ENCODE measurements at regions not wholly inside any gene's neighbourhood (a gene's known extent, or its start where the extent isn't known, plus 50 kb on each side); places are given as distances from the start of the nearest gene placed in this dataset.

DNA sequence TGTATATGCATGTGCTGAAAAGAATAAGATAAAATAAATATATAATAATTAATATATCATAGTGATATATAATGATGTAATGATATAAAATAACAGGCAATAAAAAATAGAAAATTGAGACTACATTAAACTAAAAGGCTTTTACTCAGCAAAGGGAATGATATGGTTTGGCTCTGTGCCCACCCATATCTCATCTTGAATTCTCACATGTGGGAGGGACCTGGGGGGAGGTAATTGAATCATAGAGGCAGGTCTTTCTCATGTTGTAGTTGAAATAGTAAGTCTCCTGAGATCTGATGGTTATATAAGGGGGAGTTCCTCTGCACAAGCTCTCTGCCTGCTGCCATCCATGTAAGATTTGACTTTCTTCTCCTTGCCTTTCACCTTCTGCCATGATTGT, 1550.9 kb upstream of the CDH6 start:
- TF ChIP-seq, protein P1, sequence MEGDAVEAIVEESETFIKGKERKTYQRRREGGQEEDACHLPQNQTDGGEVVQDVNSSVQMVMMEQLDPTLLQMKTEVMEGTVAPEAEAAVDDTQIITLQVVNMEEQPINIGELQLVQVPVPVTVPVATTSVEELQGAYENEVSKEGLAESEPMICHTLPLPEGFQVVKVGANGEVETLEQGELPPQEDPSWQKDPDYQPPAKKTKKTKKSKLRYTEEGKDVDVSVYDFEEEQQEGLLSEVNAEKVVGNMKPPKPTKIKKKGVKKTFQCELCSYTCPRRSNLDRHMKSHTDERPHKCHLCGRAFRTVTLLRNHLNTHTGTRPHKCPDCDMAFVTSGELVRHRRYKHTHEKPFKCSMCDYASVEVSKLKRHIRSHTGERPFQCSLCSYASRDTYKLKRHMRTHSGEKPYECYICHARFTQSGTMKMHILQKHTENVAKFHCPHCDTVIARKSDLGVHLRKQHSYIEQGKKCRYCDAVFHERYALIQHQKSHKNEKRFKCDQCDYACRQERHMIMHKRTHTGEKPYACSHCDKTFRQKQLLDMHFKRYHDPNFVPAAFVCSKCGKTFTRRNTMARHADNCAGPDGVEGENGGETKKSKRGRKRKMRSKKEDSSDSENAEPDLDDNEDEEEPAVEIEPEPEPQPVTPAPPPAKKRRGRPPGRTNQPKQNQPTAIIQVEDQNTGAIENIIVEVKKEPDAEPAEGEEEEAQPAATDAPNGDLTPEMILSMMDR (IDR thresholded peaks at IDR 0.05; ENCODE audit: extremely low read depth, insufficient read depth, missing control alignments) = no peak
- no peak for DNase-seq (ENCODE audit: low spot score)
- in situ Hi-C loops (cut with MboI; ENCODE audit: low pct_unique_long_range_greater_than_20kb, low sequenced_read_pairs, unreplicated experiment) = no loop called here

DNA sequence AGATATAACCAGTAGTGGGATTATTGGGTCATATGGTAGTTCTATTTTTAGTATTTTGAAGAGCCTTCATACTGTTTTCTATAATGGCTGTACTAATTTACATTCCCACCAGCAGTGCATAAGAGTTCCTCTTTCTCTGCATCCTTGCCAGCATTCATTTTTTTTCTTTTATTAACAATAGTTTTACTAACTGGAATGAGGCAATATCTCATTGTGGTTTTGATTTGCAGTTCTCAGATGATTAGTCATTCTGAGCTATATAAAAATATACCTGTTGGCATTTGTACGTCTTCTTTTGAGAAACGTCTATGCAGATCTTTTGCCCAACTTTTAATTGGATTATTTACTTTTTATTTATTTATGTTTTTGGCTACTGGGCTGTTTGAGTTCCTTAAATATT, 1579.3 kb upstream of the CDH6 start:
- in situ Hi-C loops (cut with MboI; ENCODE audit: low pct_unique_long_range_greater_than_20kb, low sequenced_read_pairs, unreplicated experiment) = no loop called here
- no peak for DNase-seq (ENCODE audit: low spot score)

DNA sequence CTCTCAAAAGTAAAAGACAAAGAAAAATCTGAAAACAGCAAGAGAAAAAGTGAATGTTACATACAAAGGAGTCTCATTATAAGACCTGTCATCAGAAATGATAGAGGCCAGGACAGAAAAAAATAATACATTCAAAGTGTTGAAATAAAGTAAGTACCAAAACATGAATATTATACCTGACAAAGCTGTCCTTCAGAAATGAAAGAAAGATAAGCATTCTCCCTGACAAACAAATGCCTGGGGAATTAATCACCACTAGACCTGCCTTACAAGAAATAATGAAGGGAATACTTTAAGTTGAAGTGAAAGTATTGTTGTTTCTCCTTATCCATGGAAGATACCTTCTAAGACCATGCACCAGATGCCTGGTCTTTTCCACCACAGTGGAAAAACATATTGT, 1605.2 kb upstream of the CDH6 start:
- TF ChIP-seq, protein P1 (IDR thresholded peaks at IDR 0.05; ENCODE audit: extremely low read depth, insufficient read depth, missing control alignments) = no peak
- in situ Hi-C loops (cut with MboI; ENCODE audit: low pct_unique_long_range_greater_than_20kb, low sequenced_read_pairs, unreplicated experiment) = no loop called here
- no peak for DNase-seq (ENCODE audit: low spot score)

More for the DNA sequence above, 1579.3 kb upstream of the CDH6 start:
- TF ChIP-seq, protein P1 (IDR thresholded peaks at IDR 0.05; ENCODE audit: extremely low read depth, insufficient read depth, missing control alignments) = no peak

DNA sequence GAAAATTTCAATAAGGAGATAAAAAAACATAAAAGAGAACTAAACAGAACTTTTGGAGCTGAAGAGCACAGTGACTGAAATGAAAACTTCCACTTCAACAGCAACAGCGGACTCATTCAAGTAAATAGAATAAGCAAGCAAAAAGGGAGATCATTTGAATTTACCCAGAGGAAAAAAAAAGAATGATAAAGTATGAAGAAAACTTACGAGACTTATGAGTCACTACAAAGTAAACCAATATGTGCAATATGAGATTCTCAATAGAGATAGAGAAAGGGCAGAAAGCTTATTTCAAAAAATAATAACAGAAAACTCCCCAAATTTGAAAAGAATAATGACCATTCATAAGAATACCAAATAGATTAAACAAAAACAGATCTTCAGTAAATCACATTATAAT, 1605.7 kb upstream of the CDH6 start:
- TF ChIP-seq, protein P1 (IDR thresholded peaks at IDR 0.05; ENCODE audit: extremely low read depth, insufficient read depth, missing control alignments) = no peak
- DNase-seq (ENCODE audit: low spot score) = no peak
- in situ Hi-C loops (cut with MboI; ENCODE audit: low pct_unique_long_range_greater_than_20kb, low sequenced_read_pairs, unreplicated experiment) = no loop called here

DNA sequence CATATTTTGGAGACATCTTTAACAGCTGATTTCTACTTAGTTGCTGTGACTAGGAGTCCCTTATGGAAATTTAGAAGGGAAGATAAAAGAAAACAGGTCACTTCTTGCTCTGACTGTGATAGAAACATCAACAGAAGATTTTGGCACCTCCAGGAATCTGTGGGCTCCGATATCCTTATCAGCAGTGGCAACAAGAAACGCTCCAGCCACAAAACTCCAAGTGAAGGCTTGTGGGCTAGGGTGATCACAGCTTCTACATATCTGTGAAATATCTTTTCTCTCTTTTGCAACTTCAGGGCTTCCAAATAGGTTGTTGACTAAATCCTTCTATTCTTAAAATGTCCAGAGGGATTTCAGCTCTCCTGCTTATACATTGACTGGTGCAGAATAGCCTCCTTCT, 1625.5 kb upstream of the CDH6 start:
- in situ Hi-C loops (cut with MboI; ENCODE audit: low pct_unique_long_range_greater_than_20kb, low sequenced_read_pairs, unreplicated experiment) = no loop called here
- TF ChIP-seq, protein P1 (IDR thresholded peaks at IDR 0.05; ENCODE audit: extremely low read depth, insufficient read depth, missing control alignments) = no peak

DNA sequence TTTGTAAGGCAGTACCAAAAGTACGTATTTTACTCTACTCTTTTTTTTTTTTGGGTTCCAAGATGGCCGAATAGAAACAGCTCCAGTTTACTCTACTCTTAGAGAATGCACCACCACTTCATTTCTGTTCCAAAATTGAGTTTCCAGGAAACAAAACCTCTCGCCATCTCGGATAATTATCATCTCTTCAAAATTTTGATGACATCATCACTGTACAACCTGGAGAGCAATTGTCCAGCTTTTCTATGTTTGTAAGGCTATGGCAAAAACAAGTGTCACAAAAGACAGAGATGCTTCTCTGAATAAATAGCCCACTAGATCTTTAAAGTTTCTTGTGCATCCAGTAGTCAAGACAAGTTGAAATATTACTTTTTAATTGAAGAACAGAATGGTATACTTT, 1631.9 kb upstream of the CDH6 start:
- TF ChIP-seq, protein P1 (IDR thresholded peaks at IDR 0.05; ENCODE audit: extremely low read depth, insufficient read depth, missing control alignments) = no peak
- in situ Hi-C loops (cut with MboI; ENCODE audit: low pct_unique_long_range_greater_than_20kb, low sequenced_read_pairs, unreplicated experiment) = no loop called here
- no peak for DNase-seq (ENCODE audit: low spot score)

More for the DNA sequence above, 1625.5 kb upstream of the CDH6 start:
- no peak for DNase-seq (ENCODE audit: low spot score)

DNA sequence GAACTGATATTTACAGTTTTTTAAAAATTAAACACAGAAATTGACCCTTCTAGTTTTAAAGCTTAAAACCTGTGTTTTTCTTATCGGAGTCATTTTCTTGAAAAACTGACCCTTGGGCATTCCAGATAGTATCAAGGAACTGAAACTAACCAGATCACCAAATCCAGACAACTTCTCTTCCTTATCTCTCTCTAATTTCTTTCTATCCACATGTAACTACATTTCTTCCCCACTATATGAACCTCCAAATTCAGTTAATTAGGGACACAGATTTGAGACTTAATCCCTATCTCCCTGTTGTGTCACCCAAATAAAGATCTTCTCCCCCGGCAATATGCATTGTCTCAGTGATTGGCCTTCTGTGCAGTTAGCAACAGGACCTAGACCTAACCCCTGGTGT, 1643.0 kb upstream of the CDH6 start:
- no peak for DNase-seq (ENCODE audit: low spot score)
- in situ Hi-C loops (cut with MboI; ENCODE audit: low pct_unique_long_range_greater_than_20kb, low sequenced_read_pairs, unreplicated experiment) = no loop called here
- TF ChIP-seq, protein P1 (IDR thresholded peaks at IDR 0.05; ENCODE audit: extremely low read depth, insufficient read depth, missing control alignments) = no peak
